ENCODE measurements at regions not wholly inside any gene's neighbourhood (a gene's known extent, or its start where the extent isn't known, plus 50 kb on each side); places are given as distances from the start of the nearest gene placed in this dataset.

- Histone ChIP-seq H4K20me1 (ENCODE audit: insufficient read depth, low read length) (no peaks in the 10 kb centered on the region), H3K4me3 (ENCODE audit: low read depth, low read length, poor library complexity, severe bottlenecking) (no peak overlapping the region), H3K4me2 (ENCODE audit: low read length) (no peak overlapping the region), H3K27ac (ENCODE audit: low read depth, low read length, poor library complexity, severe bottlenecking) (no peak overlapping the region), H3K36me3 (ENCODE audit: insufficient read depth, low read length) (no peaks in the 10 kb centered on the region), H3K4me1 (ENCODE audit: insufficient read depth, low read length, poor library complexity, severe bottlenecking) (no peaks in the 10 kb centered on the region), H2AFZ (ENCODE audit: low read length) (no peak overlapping the region), H3K9me3 (ENCODE audit: low read length) (no peaks in the 10 kb centered on the region), H3K9me2 (ENCODE audit: insufficient read depth, low read length) (no peaks in the 10 kb centered on the region), H3K79me2 (ENCODE audit: insufficient read depth, low read depth, low read length) (no peaks in the 10 kb centered on the region)
- CTCF ChIA-PET (ENCODE audit: unreplicated experiment) = no interaction called here
- POLR2A ChIA-PET = no interaction called here
- TF ChIP-seq CTCF (conservative IDR thresholded peaks at IDR 0.05; ENCODE audit: low read length) = no peak
- TF ChIP-seq EZH2phosphoT487 (IDR thresholded peaks at IDR 0.05; ENCODE audit: borderline replicate concordance, low read depth, low read length) = no peak
- DNase-seq (ENCODE audit: low spot score) = no peak
- intact Hi-C loops (cut with micrococcal nuclease; ENCODE audit: unreplicated experiment) = no loop called here
- no TSS peak for BruUV-seq (replicated peaks)
These were observed 66.6 kb upstream of the TLE3 start for GRCh38 chr15:70164156-70164900.

GRCh38 chr15:70160803-70161565 is 63.3 kb upstream of the TLE3 start:
- intact Hi-C loops (cut with micrococcal nuclease; ENCODE audit: unreplicated experiment) = no loop called here
- BruUV-seq (replicated peaks) = no TSS peak
- Histone ChIP-seq H3K9me2 (ENCODE audit: insufficient read depth, low read length) (no peaks in the 10 kb centered on the region), H3K4me3 (ENCODE audit: low read depth, low read length, poor library complexity, severe bottlenecking) (no peak overlapping the region), H2AFZ (ENCODE audit: low read length) (no peak overlapping the region), H3K36me3 (ENCODE audit: insufficient read depth, low read length) (no peaks in the 10 kb centered on the region), H4K20me1 (ENCODE audit: insufficient read depth, low read length) (no peaks in the 10 kb centered on the region), H3K9me3 (ENCODE audit: low read length) (no peaks in the 10 kb centered on the region), H3K4me2 (ENCODE audit: low read length) (no peak overlapping the region), H3K27ac (ENCODE audit: low read depth, low read length, poor library complexity, severe bottlenecking) (no peak overlapping the region), H3K79me2 (ENCODE audit: insufficient read depth, low read depth, low read length) (no peaks in the 10 kb centered on the region), H3K4me1 (ENCODE audit: insufficient read depth, low read length, poor library complexity, severe bottlenecking) (no peaks in the 10 kb centered on the region)
- POLR2A ChIA-PET = no interaction called here
- CTCF ChIA-PET (ENCODE audit: unreplicated experiment) = no interaction called here
- TF ChIP-seq CTCF (conservative IDR thresholded peaks at IDR 0.05; ENCODE audit: low read length) (no peak), EZH2phosphoT487 (IDR thresholded peaks at IDR 0.05; ENCODE audit: borderline replicate concordance, low read depth, low read length) (no peak)
- no peak for DNase-seq (ENCODE audit: low spot score)

GRCh38 chr15:70160267-70160666 is 62.5 kb upstream of the TLE3 start:
- H3K4me1 ChIP-seq (ENCODE audit: insufficient read depth, low read length, poor library complexity, severe bottlenecking) = no peaks in the 10 kb centered on the region
- ChIA-PET POLR2A (interaction anchor here (0.7 kb wide), 1 partner anchor 363 kb away, joined by 3 read pairs; no protein-coding TSS in a partner anchor), CTCF (ENCODE audit: unreplicated experiment) (interaction anchor here (0.6 kb wide), 1 partner anchor 9 kb away, joined by 4 read pairs; no protein-coding TSS in a partner anchor)
- H3K27ac ChIP-seq (ENCODE audit: low read depth, low read length, poor library complexity, severe bottlenecking) = no peak overlapping the region
- intact Hi-C loops (cut with micrococcal nuclease; ENCODE audit: unreplicated experiment) = no loop called here
- H3K4me3 ChIP-seq (ENCODE audit: low read depth, low read length, poor library complexity, severe bottlenecking) = no peak overlapping the region
- no peaks in the 10 kb centered on the region for H3K79me2 ChIP-seq (ENCODE audit: insufficient read depth, low read depth, low read length)
- H2AFZ ChIP-seq (ENCODE audit: low read length) = no peak overlapping the region
- H3K9me3 ChIP-seq (ENCODE audit: low read length) = no peaks in the 10 kb centered on the region
- TF ChIP-seq EZH2phosphoT487 (IDR thresholded peaks at IDR 0.05; ENCODE audit: borderline replicate concordance, low read depth, low read length) = no peak
- TF ChIP-seq CTCF (conservative IDR thresholded peaks at IDR 0.05; ENCODE audit: low read length) = no peak
- H4K20me1 ChIP-seq (ENCODE audit: insufficient read depth, low read length) = no peaks in the 10 kb centered on the region
- H3K4me2 ChIP-seq (ENCODE audit: low read length) = no peak overlapping the region
- H3K36me3 ChIP-seq (ENCODE audit: insufficient read depth, low read length) = no peaks in the 10 kb centered on the region
- H3K9me2 ChIP-seq (ENCODE audit: insufficient read depth, low read length) = no peaks in the 10 kb centered on the region
- DNase-seq (ENCODE audit: low spot score) = no peak
- BruUV-seq (replicated peaks) = no TSS peak

Measured in OCI-LY7 (cell line).